Esophagus squamous epithelium (tissue), 4 donors: ENCODE measurements at regions not wholly inside any gene's neighbourhood (a gene's known extent, or its start where the extent isn't known, plus 50 kb on each side); places are given as distances from the start of the nearest gene placed in this dataset.

Experiments used
- CTCF ChIP-seq, 6 experiments: fragments of 450-650 bp in 4 of 6; fragments of 200-600 bp in 2 of 6; sonication (generic) in 2 of 6; IDR thresholded peaks; one replicate each; pipeline ENCODE4 v1.5.1; 2016 to 2019; ENCODE audit warnings: antibody characterized with exemption in 6 of 6, mild to moderate bottlenecking in 4 of 6, moderate library complexity in 4 of 6
- POLR2A ChIP-seq, 4 donors: fragments of 450-650 bp; IDR thresholded peaks; one replicate each; pipeline ENCODE4 v1.6.1; 2017; ENCODE audit warnings: antibody characterized with exemption in 4 of 4, mild to moderate bottlenecking in 4 of 4, moderate library complexity in 3 of 4

- TF ChIP-seq CTCF (IDR thresholded peaks at IDR 0.05), result no peak
- no peak for TF ChIP-seq POLR2A (IDR thresholded peaks at IDR 0.05)
These were observed 81.2 kb downstream of the NHLRC3 start for GRCh38 chr13:39119422-39119821.
